OCI-LY7 (cell line): ENCODE measurements at regions not wholly inside any gene's neighbourhood (a gene's known extent, or its start where the extent isn't known, plus 50 kb on each side); places are given as distances from the start of the nearest gene placed in this dataset.

Experiments
- BruUV-seq: library from RNA; stranded (reverse); fragments of 400-500 nt; replicated peaks from 2 replicates; lab custom pipeline; 2021; lab: Mats Ljungman, UMichigan
- CTCF ChIA-PET: fragments of 300-600 bp; sonication (Branson Sonifier 250); formaldehyde crosslinking; loops from one replicate; lab custom pipeline; 2022; ENCODE audit warnings: antibody characterized with exemption; ENCODE audit not compliant: unreplicated experiment; lab: Charles Lee
- POLR2A ChIA-PET: fragments of 300-600 bp; sonication (Branson Sonifier 250); formaldehyde crosslinking; loops from one replicate; lab custom pipeline; 2022; ENCODE audit warnings: antibody characterized with exemption; lab: Charles Lee
- DNase-seq: peaks from one replicate; pipeline ENCODE4 v3.0.0-alpha.2; 2015; ENCODE audit warnings: low spot score
- H2AFZ ChIP-seq: fragments of 200-600 bp; sonication (generic), shearing (Covaris generic); 2 replicates; pipeline ENCODE4 v1.6.1; 2014; ENCODE audit warnings: mild to moderate bottlenecking, antibody characterized with exemption, low read length, moderate library complexity
- H3K27ac ChIP-seq: fragments of 200-600 bp; sonication (generic); 2 replicates; pipeline ENCODE4 v1.5.1; 2014; ENCODE audit warnings: mixed run types, low read depth, mild to moderate bottlenecking, moderate library complexity, low read length, inconsistent platforms; ENCODE audit not compliant: poor library complexity, severe bottlenecking
- H3K36me3 ChIP-seq: fragments of 200-600 bp; sonication (generic); 2 replicates; pipeline ENCODE4 v1.6.1; 2014; ENCODE audit warnings: mild to moderate bottlenecking, antibody characterized with exemption, low read length, moderate library complexity, mixed read lengths; ENCODE audit not compliant: insufficient read depth
- H3K4me1 ChIP-seq: fragments of 200-600 bp; sonication (generic); 2 replicates; pipeline ENCODE4 v1.5.1; 2014; ENCODE audit warnings: mild to moderate bottlenecking, low read length; ENCODE audit not compliant: insufficient read depth, poor library complexity, severe bottlenecking
- H3K4me2 ChIP-seq: fragments of 200-600 bp; sonication (generic); 2 replicates; pipeline ENCODE4 v1.6.1; 2014; ENCODE audit warnings: mild to moderate bottlenecking, low read length
- H3K4me3 ChIP-seq: fragments of 200-600 bp; sonication (generic); 2 replicates; pipeline ENCODE4 v1.5.1; 2014; ENCODE audit warnings: mild to moderate bottlenecking, low read depth, low read length; ENCODE audit not compliant: poor library complexity, severe bottlenecking
- H3K79me2 ChIP-seq: fragments of 200-600 bp; sonication (generic); 2 replicates; pipeline ENCODE4 v1.6.1; 2016; ENCODE audit warnings: low read depth, mild to moderate bottlenecking, low read length, moderate library complexity, mixed read lengths; ENCODE audit not compliant: insufficient read depth
- H3K9me2 ChIP-seq: fragments of 200-600 bp; sonication (generic); 2 replicates; pipeline ENCODE4 v1.6.1; 2016; ENCODE audit warnings: mild to moderate bottlenecking, low read length, mixed read lengths; ENCODE audit not compliant: insufficient read depth
- H3K9me3 ChIP-seq: fragments of 200-600 bp; sonication (generic); 2 replicates; pipeline ENCODE4 v1.6.1; 2014; ENCODE audit warnings: mild to moderate bottlenecking, mixed run types, low read length, mixed read lengths
- H4K20me1 ChIP-seq: fragments of 200-600 bp; sonication (generic); 2 replicates; pipeline ENCODE4 v1.6.1; 2014; ENCODE audit warnings: mild to moderate bottlenecking, antibody characterized with exemption, low read length, moderate library complexity, mixed read lengths; ENCODE audit not compliant: insufficient read depth
- CTCF ChIP-seq: fragments of 200-600 bp; sonication (generic); conservative IDR thresholded peaks from 2 replicates; pipeline ENCODE4 v1.5.1; 2014; ENCODE audit warnings: mild to moderate bottlenecking, antibody characterized with exemption, low read length, moderate library complexity, mixed read lengths
- EZH2phosphoT487 ChIP-seq: fragments of 200-600 bp; sonication (generic); IDR thresholded peaks from 2 replicates; pipeline ENCODE4 v1.6.1; 2018; ENCODE audit warnings: low read depth, borderline replicate concordance, mild to moderate bottlenecking, mixed run types, antibody characterized with exemption, low read length, moderate library complexity, mixed read lengths
- intact Hi-C: fragments of 100-400 bp; cut with micrococcal nuclease; formaldehyde crosslinking; loops from one replicate; pipeline ENCODE4 v1.10.0; 2022; ENCODE audit not compliant: unreplicated experiment

- Histone ChIP-seq H3K27ac (no peak overlapping the region), H3K4me1 (no peaks in the 10 kb centered on the region), H3K4me2 (no peak overlapping the region), H3K4me3 (no peak overlapping the region), H3K79me2 (no peaks in the 10 kb centered on the region), H4K20me1 (no peaks in the 10 kb centered on the region), H3K9me2 (no peaks in the 10 kb centered on the region), H3K36me3 (no peaks in the 10 kb centered on the region), H2AFZ (no peak overlapping the region), H3K9me3 (no peaks in the 10 kb centered on the region)
- ChIA-PET POLR2A (no interaction called here), CTCF (no interaction called here)
- intact Hi-C loops: no loop called here
- no peak for DNase-seq
- BruUV-seq: no TSS peak
- TF ChIP-seq EZH2phosphoT487 (no peak), CTCF (no peak)
Measured at GRCh38 chr5:169421677-169422076, 120.7 kb upstream of the SLIT3 start.

- no peak overlapping the region for H3K27ac ChIP-seq
- H3K9me2 ChIP-seq: no peaks in the 10 kb centered on the region
- BruUV-seq: no TSS peak
- no peaks in the 10 kb centered on the region for H3K9me3 ChIP-seq
- no peaks in the 10 kb centered on the region for H4K20me1 ChIP-seq
- H3K4me2 ChIP-seq: no peak overlapping the region
- no peaks in the 10 kb centered on the region for H3K4me1 ChIP-seq
- no peaks in the 10 kb centered on the region for H3K36me3 ChIP-seq
- no peak for TF ChIP-seq CTCF
- no peak for TF ChIP-seq EZH2phosphoT487
- intact Hi-C loops: no loop called here
- ChIA-PET CTCF (no interaction called here), POLR2A (interaction anchor here (0.6 kb wide), 1 partner anchor 79 kb away, joined by 4 read pairs; no protein-coding TSS in a partner anchor)
- no peak for DNase-seq
- H3K79me2 ChIP-seq: no peaks in the 10 kb centered on the region
- no peak overlapping the region for H2AFZ ChIP-seq
- H3K4me3 ChIP-seq: no peak overlapping the region
Measured at GRCh38 chr5:169417676-169418075, 116.7 kb upstream of the SLIT3 start.

GRCh38 chr5:169416583-169417196 lies 115.8 kb upstream of the SLIT3 start:
- Histone ChIP-seq H3K9me2 (no peaks in the 10 kb centered on the region), H3K79me2 (no peaks in the 10 kb centered on the region), H3K4me1 (no peaks in the 10 kb centered on the region), H3K4me2 (no peak overlapping the region), H3K9me3 (no peaks in the 10 kb centered on the region), H2AFZ (no peak overlapping the region), H4K20me1 (no peaks in the 10 kb centered on the region), H3K27ac (no peak overlapping the region), H3K36me3 (no peaks in the 10 kb centered on the region), H3K4me3 (no peak overlapping the region)
- no peak for DNase-seq
- intact Hi-C loops: no loop called here
- POLR2A ChIA-PET: interaction anchor here (0.7 kb wide), 1 partner anchor 863 kb away, joined by 3 read pairs; no protein-coding TSS in a partner anchor
- TF ChIP-seq CTCF: no peak
- no peak for TF ChIP-seq EZH2phosphoT487
- BruUV-seq: no TSS peak
- CTCF ChIA-PET: no interaction called here
